HPDE6-E6E7 (cell line): ENCODE measurements at regions not wholly inside any gene's neighbourhood (a gene's known extent, or its start where the extent isn't known, plus 50 kb on each side); places are given as distances from the start of the nearest gene placed in this dataset.

ENCODE experiments used
- DNase-seq: peaks from one replicate; pipeline ENCODE4 v3.0.0; 2011; ENCODE audit warnings: missing footprints; ENCODE audit errors: extremely low spot score

- DNase-seq: no peak
Measured at GRCh38 chr11:130711193-130711592, 205.1 kb downstream of the SNX19 start.

DNA sequence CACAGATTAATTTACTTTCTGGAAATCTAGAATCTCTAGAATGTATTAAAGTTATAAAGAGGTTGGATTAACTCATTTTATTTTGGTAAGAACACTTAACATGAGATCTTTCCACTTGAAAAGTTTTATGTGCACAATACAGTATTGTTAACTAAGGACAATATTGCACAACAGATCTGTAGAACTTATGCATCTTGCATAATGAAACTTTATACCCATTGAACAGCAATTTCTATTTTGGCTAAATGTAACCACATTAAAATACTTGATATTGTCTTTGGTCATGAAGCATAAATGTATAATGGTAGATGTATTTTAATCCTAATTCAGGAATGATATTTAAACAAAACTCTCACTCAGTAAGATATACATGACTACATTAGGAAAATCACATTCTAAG, 203.8 kb downstream of the SNX19 start:
- DNase-seq: no peak

GRCh38 chr11:130715085-130715876, 201.0 kb downstream of the SNX19 start:
- DNase-seq: no peak

GRCh38 chr11:130715877-130716220, 200.4 kb downstream of the SNX19 start:
- DNase-seq: no peak

GRCh38 chr11:130718120-130718519, 198.2 kb downstream of the SNX19 start:
- DNase-seq: no peak

- no peak for DNase-seq
Measured at GRCh38 chr11:130719220-130719915, 196.9 kb downstream of the SNX19 start.

- DNase-seq: no peak
Measured at GRCh38 chr11:130720232-130721022, 195.9 kb downstream of the SNX19 start.

DNA sequence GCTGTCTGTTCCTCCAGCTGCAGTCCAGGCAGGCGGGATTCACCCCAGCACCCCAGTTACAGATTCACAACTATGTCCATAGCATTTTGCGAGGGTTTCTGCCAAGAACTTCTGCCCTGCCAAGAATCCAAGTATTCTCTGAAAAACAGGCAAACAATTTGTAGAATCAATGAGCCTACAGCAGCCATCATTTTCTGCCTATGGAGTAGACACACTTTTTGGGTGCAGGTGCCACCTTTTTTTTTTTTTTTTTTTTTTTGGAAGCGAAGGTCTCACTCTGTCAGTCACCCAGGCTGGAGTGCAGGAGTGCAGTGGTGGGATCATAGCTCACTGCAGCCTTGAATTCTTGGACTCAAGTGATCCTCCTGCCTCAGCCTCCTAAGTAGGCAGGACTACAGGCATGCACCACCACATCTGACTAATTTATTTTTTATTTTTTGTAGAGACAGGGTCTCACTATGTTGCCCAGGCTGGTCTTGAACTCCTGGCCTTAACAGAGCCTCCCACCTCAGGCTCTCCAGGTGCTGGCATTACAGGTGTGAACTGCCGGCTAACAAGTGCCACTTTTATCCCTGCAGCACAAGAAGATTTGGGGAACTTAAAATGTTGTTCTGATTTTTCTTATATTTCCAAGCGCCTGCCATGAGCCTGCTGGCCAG, 195.1 kb downstream of the SNX19 start:
- no peak for DNase-seq

- peak; percentile 42 for DNase-seq
Measured at GRCh38 chr11:130721736-130722135, 194.5 kb downstream of the SNX19 start.

DNA sequence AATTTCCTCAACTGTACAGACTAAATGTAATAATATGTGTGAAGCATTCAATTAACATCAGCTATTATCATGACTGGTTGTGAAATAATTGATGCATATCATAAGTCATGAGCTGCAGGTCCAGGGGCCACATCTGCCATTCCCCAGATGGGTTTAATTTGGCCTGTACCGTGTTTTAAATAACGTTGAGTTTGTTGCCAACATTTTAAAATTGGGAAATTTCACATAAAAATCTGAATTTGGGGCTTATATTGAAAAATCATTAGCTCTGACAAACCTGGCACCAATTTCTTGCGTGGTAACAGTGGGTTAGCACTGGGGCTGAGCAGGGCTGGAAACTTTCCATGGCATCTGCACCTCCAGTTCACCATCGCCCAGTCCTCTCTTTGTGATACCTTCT, 193.9 kb downstream of the SNX19 start:
- DNase-seq: no peak

GRCh38 chr11:130725421-130726233, 190.7 kb downstream of the SNX19 start:
- no peak for DNase-seq

- no peak for DNase-seq
Measured at GRCh38 chr11:130726234-130727037, 189.8 kb downstream of the SNX19 start.

DNA sequence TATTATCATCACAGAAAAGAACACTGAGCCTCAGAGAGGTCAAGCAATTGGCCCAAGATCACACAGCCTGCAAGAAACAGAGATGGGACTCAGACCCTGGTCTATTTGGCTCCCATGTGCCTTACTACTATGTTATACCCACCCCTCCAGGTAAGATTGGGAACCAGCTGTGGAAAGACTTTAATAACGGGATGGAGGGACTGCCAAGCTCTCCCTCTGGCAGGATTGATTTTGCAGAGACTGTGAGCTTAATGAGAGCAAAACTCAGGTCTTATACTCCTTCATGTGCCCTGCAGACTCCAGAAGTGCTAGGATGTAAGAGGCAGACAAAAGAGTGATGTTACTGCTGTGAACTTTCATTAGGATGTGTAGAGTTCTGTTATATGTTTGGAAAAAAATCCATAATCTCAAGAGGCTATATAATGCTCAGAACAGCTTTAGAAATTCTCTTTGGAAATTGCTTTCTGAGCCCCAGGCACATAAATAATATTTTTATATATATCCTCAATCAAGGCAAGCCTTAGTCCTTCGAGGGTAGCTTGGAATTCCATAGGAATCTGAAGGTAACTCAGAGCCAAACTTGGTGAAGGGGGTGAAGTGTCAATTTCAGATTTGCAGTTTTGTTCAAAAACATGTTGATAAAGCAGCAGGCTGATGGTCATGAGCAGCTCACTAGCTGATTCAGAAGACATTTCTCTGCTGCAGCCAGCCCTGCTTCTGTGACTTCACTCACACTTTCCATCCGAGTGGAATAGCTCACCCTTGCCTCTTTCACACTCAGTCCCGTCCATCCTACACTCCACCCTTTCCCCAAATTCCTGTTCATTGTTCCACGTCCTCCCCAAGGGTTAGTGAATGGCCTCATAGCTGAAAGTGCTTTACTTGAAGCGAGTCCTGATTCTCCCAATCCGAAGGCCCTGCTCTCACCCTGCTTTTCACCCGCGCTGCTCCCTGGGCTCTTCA, 188.8 kb downstream of the SNX19 start:
- no peak for DNase-seq

- no peak for DNase-seq
Measured at GRCh38 chr11:130728185-130729180, 187.8 kb downstream of the SNX19 start.

GRCh38 chr11:130729193-130729592, 187.1 kb downstream of the SNX19 start:
- no peak for DNase-seq

- DNase-seq: no peak
Measured at GRCh38 chr11:130729678-130730300, 186.5 kb downstream of the SNX19 start.

- DNase-seq: no peak
Measured at GRCh38 chr11:130731401-130731800, 184.9 kb downstream of the SNX19 start.
